DOHH2 (cell line): ENCODE measurements at regions not wholly inside any gene's neighbourhood (a gene's known extent, or its start where the extent isn't known, plus 50 kb on each side); places are given as distances from the start of the nearest gene placed in this dataset.
"Not testable (repeated sequence)": the region's sequence is repeated elsewhere in the genome, so short reads cannot be mapped to it uniquely, and the experiment has no call there.

Source experiments
- H3F3A ChIP-seq: fragments of 200-600 bp; sonication (generic), shearing (Covaris generic); 2 replicates; pipeline ENCODE4 v1.6.0; 2016; ENCODE audit warnings: antibody characterized with exemption, mild to moderate bottlenecking; ENCODE audit not compliant: control insufficient read depth, insufficient read depth
- H3K27ac ChIP-seq: fragments of 200-600 bp; sonication (generic); 2 replicates; pipeline ENCODE4 v1.5.1; 2014; ENCODE audit warnings: low read depth, mild to moderate bottlenecking, low read length, moderate library complexity
- H3K27me3 ChIP-seq: fragments of 200-600 bp; sonication (generic); 2 replicates; pipeline ENCODE4 v1.6.1; 2014; ENCODE audit warnings: mild to moderate bottlenecking, low read length, mixed read lengths; ENCODE audit not compliant: control insufficient read depth
- H3K36me3 ChIP-seq: fragments of 200-600 bp; sonication (generic); 2 replicates; pipeline ENCODE4 v1.6.1; 2014; ENCODE audit warnings: mild to moderate bottlenecking, low read length, moderate library complexity, mixed read lengths; ENCODE audit not compliant: control insufficient read depth
- H3K4me1 ChIP-seq: fragments of 200-600 bp; sonication (generic); 2 replicates; pipeline ENCODE4 v1.6.1; 2014; ENCODE audit warnings: mild to moderate bottlenecking, low read length, mixed read lengths; ENCODE audit not compliant: control insufficient read depth
- H3K4me2 ChIP-seq: fragments of 200-600 bp; sonication (generic); 2 replicates; pipeline ENCODE4 v1.6.0; 2014; ENCODE audit warnings: mild to moderate bottlenecking, low read length, moderate library complexity
- H3K4me3 ChIP-seq: fragments of 200-600 bp; sonication (generic); 2 replicates; pipeline ENCODE4 v1.5.1; 2014; ENCODE audit warnings: mild to moderate bottlenecking, low read length, mixed read lengths
- H3K79me2 ChIP-seq: fragments of 200-600 bp; sonication (generic); 2 replicates; pipeline ENCODE4 v1.6.1; 2014; ENCODE audit warnings: mild to moderate bottlenecking, low read length, mixed read lengths; ENCODE audit not compliant: control insufficient read depth
- H3K9me2 ChIP-seq: fragments of 200-600 bp; sonication (generic); replicated peaks from 2 replicates; pipeline ENCODE4 v1.6.1; 2014; ENCODE audit warnings: mild to moderate bottlenecking, low read length, mixed read lengths; ENCODE audit not compliant: control insufficient read depth
- H3K9me3 ChIP-seq: fragments of 200-600 bp; sonication (generic); 2 replicates; pipeline ENCODE4 v1.6.1; 2014; ENCODE audit warnings: antibody characterized with exemption, low read length, mixed read lengths; ENCODE audit not compliant: control insufficient read depth, insufficient read depth
- H4K20me1 ChIP-seq: fragments of 200-600 bp; sonication (generic); 2 replicates; pipeline ENCODE4 v1.6.0; 2014; ENCODE audit warnings: low read depth, mild to moderate bottlenecking, antibody characterized with exemption, low read length, moderate library complexity; ENCODE audit not compliant: control insufficient read depth, insufficient read depth
- EZH2phosphoT487 ChIP-seq: fragments of 200-600 bp; sonication (generic); IDR thresholded peaks from 2 replicates; pipeline ENCODE4 v1.6.1; 2017; ENCODE audit warnings: borderline replicate concordance, mild to moderate bottlenecking, antibody characterized with exemption, low read length, moderate library complexity, mixed read lengths
- TF ChIP-seq, protein P1 (sequence below): fragments of 200-600 bp; sonication (generic); IDR thresholded peaks from one replicate; pipeline ENCODE4 v1.5.1; 2014; ENCODE audit warnings: antibody characterized with exemption, mild to moderate bottlenecking, low read depth, low read length; ENCODE audit not compliant: poor library complexity, severe bottlenecking

DNA sequence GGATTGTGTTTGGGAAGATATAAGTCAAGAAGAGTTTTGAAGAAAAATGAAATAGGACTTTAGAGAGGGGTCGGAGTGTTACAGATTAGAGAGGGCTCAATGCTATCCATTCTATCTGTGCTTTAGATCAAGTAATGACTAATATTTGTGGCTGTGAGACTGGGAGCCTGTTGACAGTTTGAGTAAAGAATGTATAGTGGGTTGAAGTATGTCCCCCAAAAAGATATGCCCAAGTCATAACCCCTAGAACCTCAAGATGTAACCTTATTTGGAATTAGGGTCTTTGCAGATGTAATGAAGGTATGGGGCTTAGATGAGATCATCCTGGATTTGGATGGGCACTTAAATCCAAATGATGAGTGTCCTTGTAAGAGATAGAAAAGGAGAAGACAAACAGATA is 55.3 kb upstream of the SERPINE2 start:
- H3K9me2 ChIP-seq: no peaks in the 10 kb centered on the region
- TF ChIP-seq EZH2phosphoT487: no peak
- TF ChIP-seq, protein P1, sequence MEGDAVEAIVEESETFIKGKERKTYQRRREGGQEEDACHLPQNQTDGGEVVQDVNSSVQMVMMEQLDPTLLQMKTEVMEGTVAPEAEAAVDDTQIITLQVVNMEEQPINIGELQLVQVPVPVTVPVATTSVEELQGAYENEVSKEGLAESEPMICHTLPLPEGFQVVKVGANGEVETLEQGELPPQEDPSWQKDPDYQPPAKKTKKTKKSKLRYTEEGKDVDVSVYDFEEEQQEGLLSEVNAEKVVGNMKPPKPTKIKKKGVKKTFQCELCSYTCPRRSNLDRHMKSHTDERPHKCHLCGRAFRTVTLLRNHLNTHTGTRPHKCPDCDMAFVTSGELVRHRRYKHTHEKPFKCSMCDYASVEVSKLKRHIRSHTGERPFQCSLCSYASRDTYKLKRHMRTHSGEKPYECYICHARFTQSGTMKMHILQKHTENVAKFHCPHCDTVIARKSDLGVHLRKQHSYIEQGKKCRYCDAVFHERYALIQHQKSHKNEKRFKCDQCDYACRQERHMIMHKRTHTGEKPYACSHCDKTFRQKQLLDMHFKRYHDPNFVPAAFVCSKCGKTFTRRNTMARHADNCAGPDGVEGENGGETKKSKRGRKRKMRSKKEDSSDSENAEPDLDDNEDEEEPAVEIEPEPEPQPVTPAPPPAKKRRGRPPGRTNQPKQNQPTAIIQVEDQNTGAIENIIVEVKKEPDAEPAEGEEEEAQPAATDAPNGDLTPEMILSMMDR: no peak
- no peak overlapping the region for H3K4me2 ChIP-seq

DNA sequence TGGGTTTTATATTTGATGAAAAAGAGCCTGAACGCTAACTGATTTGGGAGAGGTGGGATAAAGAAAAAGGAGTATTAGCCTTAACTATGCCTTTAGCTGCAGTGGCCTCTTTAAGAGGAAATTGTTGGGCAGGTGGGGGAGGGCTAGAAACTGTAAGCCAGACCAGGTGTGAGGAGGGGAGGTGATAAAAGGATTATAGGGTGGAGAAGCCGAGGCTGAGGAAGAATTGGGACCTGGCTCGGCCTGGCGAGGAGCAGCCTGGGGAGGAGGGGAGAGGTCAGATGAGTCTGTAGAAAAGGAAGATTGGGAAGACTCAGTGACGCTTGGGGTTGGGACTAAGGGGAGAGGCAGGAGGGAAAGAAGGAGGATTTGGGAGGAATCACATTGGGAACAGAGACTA is 52.6 kb upstream of the SERPINE2 start:
- H3K27ac ChIP-seq, H3K4me3 ChIP-seq, H3K4me2 ChIP-seq, H3K9me3 ChIP-seq, H4K20me1 ChIP-seq, H3F3A ChIP-seq, H3K4me1 ChIP-seq, H3K36me3 ChIP-seq, H3K9me2 ChIP-seq, H3K79me2 ChIP-seq, H3K27me3 ChIP-seq: not testable (repeated sequence)

More for the DNA sequence above, 55.3 kb upstream of the SERPINE2 start:
- no peaks in the 10 kb centered on the region for H3K36me3 ChIP-seq
- H3K4me1 ChIP-seq: no peaks in the 10 kb centered on the region
- no peak overlapping the region for H3K4me3 ChIP-seq
- no peak overlapping the region for H3K27ac ChIP-seq
- no peaks in the 10 kb centered on the region for H4K20me1 ChIP-seq
- peaks cover 4% of the 10 kb centered on the region; the same call in 1 of the 2 replicates for H3K27me3 ChIP-seq
- H3F3A ChIP-seq: no peaks in the 10 kb centered on the region
- H3K9me3 ChIP-seq: no peaks in the 10 kb centered on the region
- H3K79me2 ChIP-seq: no peaks in the 10 kb centered on the region

DNA sequence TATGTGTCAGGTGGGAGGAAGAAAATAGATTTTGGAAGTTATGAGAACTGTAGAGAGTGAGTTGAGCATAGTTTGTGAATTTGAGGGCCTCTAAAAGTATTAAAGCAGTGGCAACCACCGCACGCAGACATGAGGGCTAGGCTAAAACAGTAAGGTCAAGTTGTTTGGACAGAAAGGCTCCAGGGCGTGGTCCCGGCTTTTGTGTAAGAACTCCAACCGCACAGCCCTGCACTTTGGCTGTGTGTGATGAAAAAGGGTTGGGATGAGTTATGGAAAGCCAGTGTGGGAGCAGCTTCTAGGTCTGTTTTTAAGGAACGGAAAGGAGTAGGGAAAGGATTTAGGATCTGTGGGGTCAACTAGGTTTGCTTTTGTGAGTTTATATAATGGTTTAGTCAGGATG is 50.5 kb upstream of the SERPINE2 start:
- not testable (repeated sequence) for H3F3A ChIP-seq, H3K27ac ChIP-seq, H4K20me1 ChIP-seq, H3K79me2 ChIP-seq, H3K27me3 ChIP-seq, H3K36me3 ChIP-seq, H3K4me1 ChIP-seq, H3K9me3 ChIP-seq, H3K4me2 ChIP-seq, H3K9me2 ChIP-seq, H3K4me3 ChIP-seq
